ENCODE measurements at regions not wholly inside any gene's neighbourhood (a gene's known extent, or its start where the extent isn't known, plus 50 kb on each side); places are given as distances from the start of the nearest gene placed in this dataset.

DNA sequence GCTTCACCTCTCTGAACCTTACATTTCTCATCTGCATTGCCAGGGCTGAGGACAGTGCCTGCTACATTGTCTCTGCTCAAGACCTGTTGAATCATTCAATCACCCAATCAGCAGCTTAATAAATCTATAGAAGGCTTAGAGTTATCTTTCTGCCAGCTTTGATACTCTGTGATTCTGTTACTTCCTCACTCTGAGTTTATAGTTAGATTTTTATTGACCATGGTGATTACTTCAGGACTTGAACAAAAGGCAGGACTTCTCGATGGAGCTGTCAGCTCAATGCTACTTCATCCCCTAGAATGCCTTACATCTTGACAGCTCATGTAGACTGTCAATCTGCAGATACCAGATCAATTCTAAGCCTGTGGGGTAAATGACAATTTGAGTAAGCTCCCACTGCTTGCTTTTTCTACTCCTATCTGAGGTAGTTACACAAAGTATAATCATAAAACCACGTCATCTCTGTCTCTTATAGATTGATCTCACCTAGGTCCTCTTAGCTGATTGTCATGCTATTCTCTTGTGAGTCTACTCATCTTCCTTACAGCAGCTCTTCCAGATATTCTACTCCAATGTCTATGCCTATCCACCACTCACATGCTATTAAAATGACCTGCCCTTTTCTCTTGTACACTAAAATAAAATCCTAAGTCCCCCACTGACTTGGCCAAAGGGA is 318.3 kb upstream of the CA10 start:
- DNase-seq (ENCODE audit: low read depth): no peak

DNA sequence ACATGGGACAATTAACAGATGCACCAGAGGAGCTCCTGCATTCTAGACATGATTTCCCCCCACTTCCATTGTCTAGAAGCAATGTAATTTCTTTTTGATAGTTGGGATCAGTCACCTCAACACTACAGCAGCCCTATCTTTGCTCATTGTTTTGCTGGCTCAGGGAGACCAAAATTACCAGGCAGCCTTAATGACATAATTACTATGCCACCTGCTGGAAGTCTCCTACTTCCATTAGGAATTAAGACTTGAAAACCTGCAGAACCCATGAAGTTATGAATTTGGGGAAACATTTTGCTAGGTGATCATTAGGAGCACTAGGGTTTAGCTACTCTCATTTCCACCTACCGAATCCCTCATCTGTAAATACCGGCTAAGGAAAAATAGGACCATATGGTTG is 312.0 kb upstream of the CA10 start:
- TF ChIP-seq MYC (IDR thresholded peaks at IDR 0.05; ENCODE audit: low read depth, low read length): no peak
- no peak for TF ChIP-seq CTCF (IDR thresholded peaks at IDR 0.05; ENCODE audit: low read depth, low read length)
- TF ChIP-seq POLR2A (IDR thresholded peaks at IDR 0.05; ENCODE audit: extremely low read depth, insufficient read length): no peak
- TF ChIP-seq, protein P1, sequence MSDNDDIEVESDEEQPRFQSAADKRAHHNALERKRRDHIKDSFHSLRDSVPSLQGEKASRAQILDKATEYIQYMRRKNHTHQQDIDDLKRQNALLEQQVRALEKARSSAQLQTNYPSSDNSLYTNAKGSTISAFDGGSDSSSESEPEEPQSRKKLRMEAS (IDR thresholded peaks at IDR 0.05; ENCODE audit: low read depth, low read length): no peak
- no peak overlapping the region for H3K4me3 ChIP-seq (ENCODE audit: low read depth, low read length)
- no peak for DNase-seq (ENCODE audit: low read depth)

More for the DNA sequence above, 318.3 kb upstream of the CA10 start:
- TF ChIP-seq MYC (IDR thresholded peaks at IDR 0.05; ENCODE audit: low read depth, low read length) (no peak), CTCF (IDR thresholded peaks at IDR 0.05; ENCODE audit: low read depth, low read length) (no peak), POLR2A (IDR thresholded peaks at IDR 0.05; ENCODE audit: extremely low read depth, insufficient read length) (no peak)
- TF ChIP-seq, protein P1 (IDR thresholded peaks at IDR 0.05; ENCODE audit: low read depth, low read length): no peak
- H3K4me3 ChIP-seq (ENCODE audit: low read depth, low read length): no peak overlapping the region

GRCh38 chr17:52465407-52465806 is 306.9 kb upstream of the CA10 start:
- TF ChIP-seq POLR2A (IDR thresholded peaks at IDR 0.05; ENCODE audit: extremely low read depth, insufficient read length) (no peak), MYC (IDR thresholded peaks at IDR 0.05; ENCODE audit: low read depth, low read length) (no peak), CTCF (IDR thresholded peaks at IDR 0.05; ENCODE audit: low read depth, low read length) (no peak)
- TF ChIP-seq, protein P1 (IDR thresholded peaks at IDR 0.05; ENCODE audit: low read depth, low read length): no peak
- no peak for DNase-seq (ENCODE audit: low read depth)
- H3K4me3 ChIP-seq (ENCODE audit: low read depth, low read length): no peak overlapping the region

- H3K4me3 ChIP-seq (ENCODE audit: low read depth, low read length): no peak overlapping the region
- no peak for DNase-seq (ENCODE audit: low read depth)
- TF ChIP-seq POLR2A (IDR thresholded peaks at IDR 0.05; ENCODE audit: extremely low read depth, insufficient read length) (no peak), MYC (IDR thresholded peaks at IDR 0.05; ENCODE audit: low read depth, low read length) (no peak), CTCF (IDR thresholded peaks at IDR 0.05; ENCODE audit: low read depth, low read length) (no peak)
- TF ChIP-seq, protein P1 (IDR thresholded peaks at IDR 0.05; ENCODE audit: low read depth, low read length): no peak
Measured at GRCh38 chr17:52451294-52451861, 292.9 kb upstream of the CA10 start.

DNA sequence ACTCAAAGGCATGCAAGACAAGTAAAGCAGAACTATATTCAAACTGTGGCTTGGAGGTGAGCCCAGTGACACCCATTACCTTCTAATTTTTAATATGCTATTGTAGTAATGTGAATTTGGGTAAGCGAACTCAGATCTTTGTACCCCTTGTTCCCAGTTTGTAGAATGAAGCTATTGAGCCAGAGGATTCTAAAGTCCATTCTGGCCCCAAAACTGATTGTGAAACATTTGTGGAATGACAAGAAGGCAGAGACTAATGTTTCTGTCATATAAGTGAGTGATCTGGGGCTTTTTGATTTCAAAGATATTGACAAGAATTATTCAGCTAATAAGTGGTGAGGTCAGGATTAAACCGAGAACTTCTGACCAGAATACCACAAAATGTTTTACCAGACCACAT is 283.8 kb upstream of the CA10 start:
- H3K4me3 ChIP-seq (ENCODE audit: low read depth, low read length): no peak overlapping the region
- DNase-seq (ENCODE audit: low read depth): no peak
- TF ChIP-seq, protein P1 (IDR thresholded peaks at IDR 0.05; ENCODE audit: low read depth, low read length): no peak
- TF ChIP-seq MYC (IDR thresholded peaks at IDR 0.05; ENCODE audit: low read depth, low read length) (no peak), POLR2A (IDR thresholded peaks at IDR 0.05; ENCODE audit: extremely low read depth, insufficient read length) (no peak), CTCF (IDR thresholded peaks at IDR 0.05; ENCODE audit: low read depth, low read length) (no peak)
